Upper lobe of left lung (tissue), 4 donors: ENCODE measurements at regions not wholly inside any gene's neighbourhood (a gene's known extent, or its start where the extent isn't known, plus 50 kb on each side); places are given as distances from the start of the nearest gene placed in this dataset.

ENCODE experiments used
- CTCF ChIP-seq, 6 experiments: fragments of 450-650 bp in 4 of 6; fragments of 200-600 bp in 2 of 6; sonication (generic) in 2 of 6; IDR thresholded peaks; one replicate each; pipeline ENCODE4 v1.5.1; 2016 to 2019; ENCODE audit warnings: antibody characterized with exemption in 6 of 6
- EP300 ChIP-seq, 4 donors: sonication (generic); formaldehyde crosslinking; IDR thresholded peaks; one replicate each; pipeline ENCODE4 v1.5.1; 2017; ENCODE audit warnings: antibody characterized with exemption in 4 of 4, control low read depth in 2 of 4
- POLR2A ChIP-seq, 4 donors: fragments of 450-650 bp; IDR thresholded peaks; one replicate each; pipeline ENCODE4 v1.5.1; 2016 to 2017; ENCODE audit warnings: antibody characterized with exemption in 4 of 4, mild to moderate bottlenecking in 2 of 4
- POLR2AphosphoS5 ChIP-seq, 2 donors: sonication (generic); formaldehyde crosslinking; IDR thresholded peaks; one replicate each; pipeline ENCODE4 v1.5.1; 2017; ENCODE audit warnings: antibody characterized with exemption in 2 of 2

- TF ChIP-seq CTCF (IDR thresholded peaks at IDR 0.05): no peak
- TF ChIP-seq POLR2A (IDR thresholded peaks at IDR 0.05): no peak
- no peak for TF ChIP-seq POLR2AphosphoS5 (IDR thresholded peaks at IDR 0.05)
- no peak for TF ChIP-seq EP300 (IDR thresholded peaks at IDR 0.05)
These were observed 943.1 kb upstream of the WWC1 start for GRCh38 chr5:167348251-167348926.
